Right lobe of liver (tissue), 4 donors: ENCODE measurements at regions not wholly inside any gene's neighbourhood (a gene's known extent, or its start where the extent isn't known, plus 50 kb on each side); places are given as distances from the start of the nearest gene placed in this dataset.

ENCODE experiments used
- POLR2A ChIP-seq: fragments of 450-650 bp; IDR thresholded peaks from one replicate; pipeline ENCODE4 v1.6.1; 2017; ENCODE audit warnings: antibody characterized with exemption, mild to moderate bottlenecking
- TF ChIP-seq, protein P1 (sequence below), 4 donors: fragments of 200-600 bp in 3 of 4; fragments of 450-650 bp in 1 of 4; IDR thresholded peaks; one replicate each; pipeline versions ENCODE4 v1.5.1 to v1.8.0; 2016 to 2022; ENCODE audit warnings: antibody characterized with exemption in 4 of 4, mild to moderate bottlenecking in 2 of 4
- donor health status: DM: no; HTN: no; CAD: no.
- donor health status: DM: no; HTN: no; CAD: no.
- donor health status: DM: no; HTN: yes; CAD: no.

DNA sequence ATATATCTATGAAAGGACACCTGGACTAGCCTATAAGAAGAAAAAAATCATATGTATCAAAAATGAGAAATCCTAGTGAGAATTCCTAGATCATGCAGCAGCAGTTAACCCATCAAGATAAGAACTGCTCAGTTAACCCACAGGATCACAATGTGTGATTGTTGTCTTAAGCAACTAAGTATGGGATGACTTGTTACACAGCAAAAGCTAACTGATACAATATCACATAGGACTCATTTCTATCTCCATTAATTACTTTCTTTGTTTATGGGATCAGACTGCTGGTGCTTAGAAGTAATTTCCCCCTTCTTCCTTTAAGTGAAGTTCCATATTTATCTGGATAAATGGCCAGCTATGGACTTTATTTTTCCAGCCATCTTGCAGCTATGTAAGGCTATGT is 280.8 kb upstream of the MARCKS start:
- TF ChIP-seq POLR2A = no peak
- TF ChIP-seq, protein P1, sequence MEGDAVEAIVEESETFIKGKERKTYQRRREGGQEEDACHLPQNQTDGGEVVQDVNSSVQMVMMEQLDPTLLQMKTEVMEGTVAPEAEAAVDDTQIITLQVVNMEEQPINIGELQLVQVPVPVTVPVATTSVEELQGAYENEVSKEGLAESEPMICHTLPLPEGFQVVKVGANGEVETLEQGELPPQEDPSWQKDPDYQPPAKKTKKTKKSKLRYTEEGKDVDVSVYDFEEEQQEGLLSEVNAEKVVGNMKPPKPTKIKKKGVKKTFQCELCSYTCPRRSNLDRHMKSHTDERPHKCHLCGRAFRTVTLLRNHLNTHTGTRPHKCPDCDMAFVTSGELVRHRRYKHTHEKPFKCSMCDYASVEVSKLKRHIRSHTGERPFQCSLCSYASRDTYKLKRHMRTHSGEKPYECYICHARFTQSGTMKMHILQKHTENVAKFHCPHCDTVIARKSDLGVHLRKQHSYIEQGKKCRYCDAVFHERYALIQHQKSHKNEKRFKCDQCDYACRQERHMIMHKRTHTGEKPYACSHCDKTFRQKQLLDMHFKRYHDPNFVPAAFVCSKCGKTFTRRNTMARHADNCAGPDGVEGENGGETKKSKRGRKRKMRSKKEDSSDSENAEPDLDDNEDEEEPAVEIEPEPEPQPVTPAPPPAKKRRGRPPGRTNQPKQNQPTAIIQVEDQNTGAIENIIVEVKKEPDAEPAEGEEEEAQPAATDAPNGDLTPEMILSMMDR (IDR thresholded peaks at IDR 0.05) = no peak
